Ishikawa (cell line): ENCODE measurements at regions not wholly inside any gene's neighbourhood (a gene's known extent, or its start where the extent isn't known, plus 50 kb on each side); places are given as distances from the start of the nearest gene placed in this dataset.

Experiments
- TAF1 ChIP-seq: IDR thresholded peaks from 2 replicates; pipeline ENCODE4 v1.6.1; 2012; ENCODE audit warnings: low read depth, mild to moderate bottlenecking
- YY1 ChIP-seq: IDR thresholded peaks from 2 replicates; pipeline ENCODE4 v1.6.1; 2012; ENCODE audit warnings: low read depth

- TF ChIP-seq YY1 = no peak
- TF ChIP-seq TAF1 = no peak
These were observed 51.9 kb upstream of the GNAT3 start for GRCh38 chr7:80563561-80564327.
